Stimulated activated CD8-positive, alpha-beta memory T cell treated with anti-CD3 and anti-CD28 coated beads, Interleukin-12 subunit alpha, Interleukin-12 subunit beta, amount 100 ng/mL, for 1 hour (primary cell): ENCODE measurements at regions not wholly inside any gene's neighbourhood (a gene's known extent, or its start where the extent isn't known, plus 50 kb on each side); places are given as distances from the start of the nearest gene placed in this dataset.

ENCODE experiments used
- DNase-seq: peaks from one replicate; pipeline ENCODE4 v3.0.0-alpha.2; 2020; ENCODE audit warnings: low read depth

DNA sequence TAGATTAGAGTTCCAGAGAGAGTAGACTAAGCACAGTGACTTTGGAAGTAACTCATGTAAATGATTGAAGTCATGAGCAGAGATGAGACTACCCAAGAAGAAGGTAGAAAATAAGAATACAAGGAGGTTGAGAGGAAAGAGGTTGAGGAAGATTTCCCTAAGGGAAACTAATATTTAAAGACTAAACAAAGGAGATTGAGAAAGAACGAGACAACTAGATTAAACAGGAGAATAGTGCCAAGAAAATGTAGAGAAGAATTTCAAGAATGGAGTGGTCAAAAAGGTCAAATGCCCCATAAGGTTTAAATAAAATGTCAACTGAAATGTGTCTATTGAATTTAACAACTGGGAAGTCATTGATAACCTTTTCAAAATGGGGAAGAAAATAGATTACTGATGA is 59.0 kb downstream of the RPS29 start:
- no peak for DNase-seq

DNA sequence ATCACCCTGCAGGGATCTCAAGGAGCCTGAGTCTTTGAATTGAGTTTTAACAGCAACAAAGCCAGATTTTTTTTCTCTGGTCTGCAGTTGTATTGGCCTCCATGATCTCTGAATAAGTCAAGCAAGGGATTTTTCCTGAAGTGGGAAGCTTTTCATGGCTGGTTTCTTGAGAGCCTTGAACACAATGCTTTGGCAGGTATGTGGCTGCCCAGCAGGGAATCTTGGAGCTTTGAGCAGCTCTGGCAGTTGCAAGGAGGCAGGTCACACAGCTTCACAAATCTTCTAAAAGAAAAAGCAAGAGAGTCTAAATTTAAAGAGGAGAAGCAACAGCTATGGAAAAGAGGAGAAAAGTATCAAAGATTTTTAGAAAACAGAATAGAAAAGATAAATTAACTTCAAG is 60.1 kb downstream of the RPS29 start:
- no peak for DNase-seq

DNA sequence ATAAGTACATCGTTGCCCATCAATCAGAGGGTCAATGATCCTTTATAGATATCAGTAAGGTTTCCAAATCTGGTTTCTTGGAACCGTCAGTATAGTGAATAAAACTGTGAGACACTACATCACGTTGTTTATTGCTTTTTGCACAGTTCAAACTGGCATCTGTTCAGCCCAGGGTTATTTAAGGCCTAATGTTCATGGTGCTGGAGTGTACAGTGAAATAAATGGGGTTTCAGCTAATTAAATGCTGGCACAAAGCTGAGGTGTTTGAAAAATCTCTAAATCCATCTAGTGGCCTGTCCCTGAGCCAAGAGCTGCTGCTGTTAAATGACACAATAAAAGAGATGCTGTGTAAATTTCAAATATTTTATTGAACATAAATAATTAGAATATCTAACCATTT is 69.9 kb downstream of the RPS29 start:
- DNase-seq: no peak

DNA sequence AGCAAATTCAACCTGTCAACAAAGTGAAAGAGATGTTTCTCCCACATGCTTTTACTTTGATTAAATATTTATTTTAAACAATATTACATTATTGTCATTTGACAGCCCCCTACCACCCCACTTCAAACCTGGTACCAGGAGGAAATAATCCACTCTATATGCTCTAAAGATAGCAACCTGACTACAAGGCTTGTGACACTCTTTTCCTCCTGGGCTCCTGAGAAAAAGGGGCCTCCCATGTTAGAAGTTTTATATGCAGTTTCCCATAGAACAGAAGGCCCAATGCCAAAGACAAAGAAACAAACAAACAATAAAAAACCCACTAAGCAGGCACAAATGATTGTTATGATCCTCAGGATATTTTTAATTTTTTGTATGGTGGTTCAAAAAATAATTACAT is 73.6 kb downstream of the RPS29 start:
- no peak for DNase-seq

DNA sequence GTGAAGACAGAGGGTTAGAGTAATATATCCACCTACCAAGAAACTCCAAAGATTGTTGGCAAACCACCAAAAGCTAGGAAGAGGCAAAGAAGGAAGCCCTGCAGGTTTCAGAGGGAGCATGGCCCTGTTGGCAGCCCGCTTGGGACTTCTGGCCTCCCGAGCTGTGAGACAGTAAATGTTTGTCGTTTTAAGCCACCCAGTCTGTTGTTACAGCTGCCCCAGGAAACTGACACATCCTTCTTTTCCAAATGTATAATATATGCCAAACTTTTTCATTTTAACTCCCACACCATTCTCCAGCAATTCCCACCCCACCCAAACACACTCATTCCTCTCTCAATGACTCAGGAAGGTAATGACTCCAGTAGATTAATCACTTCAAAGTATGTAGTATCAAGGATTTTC is 74.0 kb downstream of the RPS29 start:
- DNase-seq: no peak

DNA sequence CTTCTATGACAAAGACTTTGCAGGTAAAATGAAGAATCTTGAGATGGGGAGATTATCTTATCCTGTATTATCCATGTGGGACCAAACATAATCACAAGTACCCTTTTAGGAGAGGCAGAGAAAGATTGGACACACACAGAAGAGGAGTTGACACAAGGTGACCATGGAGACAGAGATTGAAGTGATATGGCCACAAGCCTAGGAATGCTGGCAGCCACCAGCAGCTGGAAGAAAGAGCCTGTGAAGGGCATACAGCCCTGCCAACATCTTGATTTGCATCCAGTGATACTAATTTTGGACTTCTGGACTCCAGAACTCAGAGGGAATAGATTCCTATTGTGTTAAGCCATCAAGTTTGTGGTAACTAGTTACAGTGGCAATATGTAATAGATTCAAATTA is 78.1 kb downstream of the RPS29 start:
- no peak for DNase-seq

DNA sequence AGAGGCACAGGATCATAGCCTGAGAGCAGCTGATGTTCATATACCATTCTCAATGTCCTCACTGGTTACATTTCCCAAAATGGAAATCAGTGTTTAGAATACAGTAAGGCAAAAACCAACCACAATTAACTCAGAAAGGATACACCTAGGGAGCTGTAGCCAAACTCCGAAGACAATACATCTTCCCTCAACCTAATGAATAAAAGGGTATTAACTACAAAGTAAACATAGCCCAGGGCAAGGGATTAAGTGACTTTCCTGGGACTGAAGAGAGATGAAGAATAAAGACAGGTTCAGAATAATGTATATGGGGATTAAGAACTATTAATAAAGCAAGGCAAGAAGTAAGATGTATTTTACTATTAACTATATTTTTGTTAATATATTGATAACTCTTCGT is 79.5 kb downstream of the RPS29 start:
- no peak for DNase-seq

DNA sequence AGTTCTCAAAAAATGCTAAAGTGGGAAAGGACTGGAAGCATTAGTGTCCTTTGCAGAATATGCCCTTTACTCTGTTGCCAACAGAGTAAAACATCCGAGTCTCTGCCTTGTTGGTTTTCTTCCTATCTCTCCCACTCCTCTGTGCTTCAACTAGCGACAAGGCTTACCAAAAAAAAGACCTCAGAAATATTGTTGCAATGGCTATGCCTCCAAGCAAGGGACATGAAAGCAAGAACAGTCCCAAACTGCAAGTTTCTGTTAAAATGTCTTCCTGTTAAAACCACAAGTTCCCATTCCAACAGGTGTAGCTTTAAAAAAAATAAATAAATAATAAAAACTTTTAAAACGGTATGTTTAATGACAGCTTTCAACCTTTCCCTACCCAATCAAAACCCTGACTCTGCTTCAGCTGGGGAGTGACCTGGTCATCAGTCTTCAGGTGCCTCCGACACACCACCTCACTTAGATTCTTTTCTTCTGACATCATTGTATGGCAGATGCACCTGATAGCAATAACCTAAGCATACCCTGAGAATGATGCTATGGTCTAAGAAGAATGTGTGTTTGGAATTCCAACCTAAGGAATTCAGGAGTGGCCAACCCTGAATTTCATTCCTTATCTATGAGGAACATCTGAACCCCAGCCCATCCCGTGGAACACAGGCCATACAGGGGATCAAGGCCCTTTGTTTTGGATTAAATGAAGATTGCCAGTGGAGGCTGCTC is 81.0 kb downstream of the RPS29 start:
- DNase-seq: no peak

DNA sequence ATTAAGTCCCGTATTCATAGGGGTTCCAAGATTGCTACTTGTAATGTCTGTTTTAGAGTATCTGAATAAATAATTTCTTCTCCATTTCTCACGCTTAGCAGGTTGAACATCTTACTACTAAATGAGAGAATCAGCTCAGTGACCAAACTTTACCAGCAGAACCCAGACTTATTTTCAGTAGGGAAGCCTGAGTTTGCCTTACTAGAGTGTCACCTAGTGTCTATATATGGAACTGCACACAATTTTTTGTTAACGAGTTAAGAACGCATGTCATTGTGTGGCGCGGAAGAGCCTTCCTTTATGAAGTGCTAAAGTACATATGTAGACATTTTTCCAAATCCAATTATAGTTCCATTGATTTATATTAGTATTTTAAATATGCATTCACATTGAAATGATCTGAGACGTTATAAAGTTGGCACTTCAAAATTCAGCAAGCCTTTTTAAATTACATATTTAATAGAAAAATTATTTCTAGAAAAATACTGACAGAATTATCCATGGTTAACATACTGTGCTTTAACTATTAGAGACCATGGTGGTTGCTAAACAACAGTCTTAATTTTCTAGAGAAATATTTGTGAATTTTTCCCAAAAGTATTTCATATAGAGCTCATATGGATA is 88.3 kb downstream of the RPS29 start:
- DNase-seq: no peak

DNA sequence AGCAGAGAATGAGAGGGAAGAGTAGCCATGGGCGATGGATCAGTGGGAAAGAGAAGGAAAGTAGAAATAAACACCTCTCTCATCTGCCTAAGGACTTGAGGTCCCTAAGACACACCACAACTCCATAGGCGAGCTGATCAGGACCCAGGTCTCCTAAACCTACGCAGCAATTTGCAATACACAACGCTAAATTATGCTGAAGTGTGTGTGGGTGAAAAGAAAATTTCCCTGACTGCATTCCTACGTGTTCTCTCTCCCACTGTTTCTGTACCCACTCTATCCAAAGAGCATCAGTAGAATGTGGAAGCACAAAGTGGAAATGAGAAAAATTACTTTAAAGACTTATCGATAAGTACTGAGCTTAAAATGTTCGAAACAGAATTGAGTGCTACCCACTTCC is 88.9 kb downstream of the RPS29 start:
- no peak for DNase-seq

DNA sequence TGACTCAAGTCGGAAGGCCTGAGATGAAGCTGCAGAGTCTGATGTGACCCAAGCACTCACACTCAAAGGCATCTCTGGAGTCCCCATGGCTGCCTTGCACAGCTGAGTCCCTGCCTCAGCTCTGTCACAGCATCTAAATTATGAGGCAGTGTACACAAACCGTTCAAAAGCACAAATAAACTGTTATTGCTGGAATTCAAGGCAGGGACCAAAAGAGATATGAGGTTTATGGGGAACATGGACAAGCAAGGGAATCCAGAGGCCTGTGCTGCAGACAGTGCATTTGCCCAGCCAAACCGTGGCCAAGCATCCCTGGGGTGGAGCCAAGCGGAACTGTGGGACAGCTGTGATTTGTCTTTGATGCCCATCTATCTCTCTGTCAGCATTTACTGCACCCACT is 91.3 kb downstream of the RPS29 start:
- DNase-seq: no peak

DNA sequence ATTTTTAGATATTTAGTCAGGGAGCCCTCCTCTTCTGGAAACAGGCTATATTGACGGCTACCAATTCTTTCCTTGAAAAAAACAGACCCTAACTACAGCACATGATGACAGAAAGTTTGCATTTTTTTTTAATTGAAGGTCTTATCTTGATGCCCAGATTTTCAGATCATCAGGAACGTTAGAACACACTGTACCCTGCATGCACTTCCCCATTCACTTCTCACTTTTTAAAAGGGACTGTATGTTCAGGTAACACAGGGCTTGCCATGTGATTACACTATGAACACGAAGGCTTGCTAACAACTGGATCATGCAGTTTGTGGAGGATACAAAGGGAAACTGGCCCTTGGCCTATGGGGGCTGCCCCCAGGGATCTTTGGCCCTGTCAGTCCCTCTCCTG is 92.6 kb downstream of the RPS29 start:
- DNase-seq: no peak

DNA sequence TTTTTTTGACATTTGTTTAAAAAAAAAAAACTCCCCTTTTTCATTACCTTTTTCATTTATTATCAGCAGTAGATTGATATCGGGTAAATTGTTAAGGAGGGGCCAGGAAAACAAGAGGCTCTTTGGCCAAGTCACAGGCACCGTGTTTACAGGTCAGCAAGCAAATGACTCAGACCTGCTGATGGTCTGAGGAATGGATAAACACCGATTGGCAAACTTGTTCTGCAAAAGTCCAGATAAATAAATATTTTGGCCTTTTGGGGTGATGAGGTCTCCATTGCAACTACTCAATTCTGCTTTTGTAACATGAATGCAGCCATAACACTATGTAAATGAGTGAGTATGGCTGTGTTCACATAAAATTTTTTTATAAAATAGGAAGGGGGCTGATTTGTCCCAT is 94.0 kb downstream of the RPS29 start:
- DNase-seq: no peak

DNA sequence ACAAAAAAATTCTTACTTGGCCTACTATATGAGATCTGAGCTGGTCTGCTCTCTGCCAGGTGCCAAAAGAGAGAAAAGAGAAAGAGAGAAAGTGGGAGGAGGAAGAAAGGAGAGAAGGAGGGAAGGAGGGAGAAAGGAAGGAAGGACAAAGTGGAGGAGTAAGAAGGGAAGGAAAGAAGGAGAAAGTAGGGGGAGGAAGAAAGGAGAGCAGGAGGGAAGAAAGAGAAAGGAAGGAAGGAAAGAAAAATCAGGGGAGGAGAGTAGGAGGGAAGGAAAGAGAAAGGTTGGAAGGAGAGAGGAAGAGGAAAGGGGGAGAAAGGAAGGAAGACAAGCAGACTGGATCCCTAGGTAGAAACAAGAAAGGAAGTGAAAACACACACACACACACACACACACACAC is 96.8 kb downstream of the RPS29 start:
- DNase-seq: no peak

DNA sequence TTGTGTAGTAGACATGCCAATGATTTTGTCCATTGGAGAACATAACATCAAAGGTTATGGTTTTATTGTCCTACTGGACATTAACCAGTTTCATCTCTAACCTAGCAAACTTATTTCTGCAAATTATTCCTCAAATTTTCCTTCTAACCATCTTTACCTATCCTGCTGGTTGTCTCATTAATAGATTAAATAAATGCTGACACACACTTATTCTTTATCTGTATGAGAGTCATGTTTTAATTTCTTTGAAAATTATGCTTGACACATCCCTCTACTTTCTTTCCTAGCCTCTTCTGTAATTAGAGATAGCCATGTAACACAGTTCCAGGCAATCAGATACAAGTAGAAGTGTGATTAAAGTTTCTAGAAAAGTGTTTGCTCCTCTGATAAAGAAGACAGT is 98.9 kb downstream of the RPS29 start:
- DNase-seq: no peak

DNA sequence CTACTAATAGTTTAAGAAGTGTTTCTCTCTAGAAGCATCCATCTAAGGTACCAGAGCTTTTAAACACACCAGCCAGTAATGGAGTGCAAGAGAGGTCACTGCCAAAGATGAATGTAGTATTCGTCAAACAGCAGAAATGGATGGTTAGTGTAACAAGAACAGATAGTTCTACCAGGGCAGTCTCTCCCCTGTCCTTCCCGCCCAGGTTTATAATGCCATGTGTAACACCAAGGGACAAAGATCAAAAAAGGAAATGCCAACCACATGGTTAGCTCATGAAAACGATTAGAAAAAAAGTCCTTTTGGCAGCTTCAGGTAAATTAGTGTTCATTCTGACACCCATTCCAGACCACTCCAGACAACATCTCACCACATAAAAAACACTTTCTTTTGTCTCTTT is 100.9 kb downstream of the RPS29 start:
- no peak for DNase-seq

DNA sequence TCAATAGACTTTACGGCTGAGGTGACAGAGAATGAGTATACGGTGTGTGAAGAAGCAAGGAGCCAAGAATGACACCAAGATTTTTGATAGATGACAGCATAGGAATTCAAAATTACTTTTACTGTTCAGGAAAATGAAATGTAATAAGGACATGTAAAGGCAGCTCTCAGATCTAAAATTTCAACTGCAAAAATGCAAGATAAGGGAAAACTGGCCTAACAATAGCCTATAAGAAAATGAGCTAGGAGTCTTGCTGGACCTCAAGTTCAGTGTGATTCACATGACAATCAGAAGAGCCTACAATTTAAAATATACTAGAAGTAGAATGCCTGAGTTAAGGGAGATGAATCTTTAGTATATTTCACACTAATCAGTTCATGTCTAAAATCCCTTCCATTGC is 102.0 kb downstream of the RPS29 start:
- no peak for DNase-seq

DNA sequence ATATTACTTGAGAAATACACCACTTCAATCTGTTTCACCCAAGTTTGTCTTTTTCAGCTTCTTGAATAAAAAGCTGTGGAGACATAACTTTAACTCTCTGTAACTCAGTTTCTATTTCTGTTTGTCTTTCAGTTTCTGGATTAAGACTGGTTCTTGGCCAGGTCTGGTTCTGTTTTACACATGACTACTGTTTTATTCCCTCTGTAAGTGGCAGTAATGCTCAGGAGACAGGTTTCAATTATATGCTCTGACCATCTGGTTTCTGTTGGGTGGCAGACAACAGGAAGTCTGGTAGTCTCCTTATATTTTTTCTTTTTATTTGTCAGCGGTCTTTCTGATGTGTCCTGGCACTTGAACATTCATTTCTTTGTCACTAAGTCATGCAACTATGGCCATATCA is 102.9 kb downstream of the RPS29 start:
- no peak for DNase-seq

DNA sequence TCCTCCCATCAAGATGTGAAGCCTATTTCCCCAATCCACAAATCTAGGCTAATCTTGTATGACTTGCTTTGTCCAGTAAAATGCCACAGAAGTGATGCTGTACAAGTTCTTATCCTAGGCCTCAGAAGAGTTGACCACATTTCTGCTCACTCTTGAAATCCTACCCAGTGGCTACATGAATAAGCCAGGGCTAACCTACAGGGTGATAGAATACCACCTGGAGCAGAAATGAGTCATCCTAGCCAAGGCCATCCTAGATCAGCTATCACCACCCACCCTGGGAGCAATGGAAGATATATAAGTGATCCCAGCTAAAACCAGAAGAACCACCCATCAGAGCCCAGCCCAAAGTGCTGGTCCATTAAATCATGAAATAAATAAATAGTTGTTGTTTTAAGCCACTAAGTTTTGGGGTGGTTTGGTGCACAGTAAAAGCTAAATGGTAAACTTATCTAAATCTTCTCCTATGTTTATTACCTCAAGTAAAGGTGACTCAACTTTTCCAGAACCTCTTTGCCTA is 105.1 kb downstream of the RPS29 start:
- no peak for DNase-seq

DNA sequence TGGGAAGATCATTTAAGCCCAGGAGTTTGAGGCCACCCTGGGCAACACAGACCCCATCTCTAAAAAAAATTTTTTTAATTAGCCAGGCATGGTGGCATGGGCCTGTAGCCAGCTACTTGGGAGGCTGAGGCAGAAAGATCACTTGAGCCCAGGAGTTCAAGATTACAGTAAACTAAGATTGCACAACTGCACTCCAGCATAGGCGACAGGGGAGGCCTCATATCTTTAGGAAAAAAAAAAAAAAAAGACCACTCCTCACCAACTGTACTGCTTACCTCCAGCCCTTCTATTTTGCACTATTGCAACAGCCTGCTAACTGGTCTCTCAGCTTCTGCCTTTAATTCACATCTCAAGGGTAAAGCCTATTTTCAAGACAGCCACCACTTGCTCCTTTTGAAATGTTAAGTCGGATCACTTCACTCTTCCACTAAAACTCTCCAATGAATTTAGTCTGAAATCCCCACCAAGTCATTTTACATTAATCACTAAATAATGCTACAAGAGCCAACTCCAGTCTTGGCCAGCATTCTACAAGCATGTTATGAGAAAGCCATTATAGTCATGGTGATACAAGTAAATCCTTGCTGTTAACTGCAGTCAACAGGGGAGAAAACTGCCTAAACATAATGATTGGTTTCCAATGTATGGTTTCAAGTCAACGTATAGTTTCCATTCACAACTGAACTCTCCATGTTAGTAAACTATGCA is 106.0 kb downstream of the RPS29 start:
- no peak for DNase-seq

DNA sequence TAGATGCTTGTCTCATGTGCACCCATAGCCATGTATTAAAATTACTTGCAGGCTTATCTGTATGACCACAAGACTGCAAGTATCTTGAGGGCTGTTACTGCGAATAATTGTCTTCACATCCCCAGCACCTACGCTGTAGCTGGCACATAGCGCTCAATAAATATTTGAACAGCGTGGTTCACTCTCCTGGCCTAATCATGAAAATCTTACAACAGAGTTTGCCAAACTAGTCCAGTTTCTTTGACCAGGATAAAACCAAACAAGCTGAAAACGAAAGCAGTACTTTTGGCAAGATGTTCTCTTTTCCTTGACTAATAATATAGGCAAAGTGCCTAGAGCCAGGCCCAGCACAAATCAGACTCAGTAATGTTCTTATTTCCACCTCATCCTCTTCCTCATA is 106.7 kb downstream of the RPS29 start:
- DNase-seq: no peak

DNA sequence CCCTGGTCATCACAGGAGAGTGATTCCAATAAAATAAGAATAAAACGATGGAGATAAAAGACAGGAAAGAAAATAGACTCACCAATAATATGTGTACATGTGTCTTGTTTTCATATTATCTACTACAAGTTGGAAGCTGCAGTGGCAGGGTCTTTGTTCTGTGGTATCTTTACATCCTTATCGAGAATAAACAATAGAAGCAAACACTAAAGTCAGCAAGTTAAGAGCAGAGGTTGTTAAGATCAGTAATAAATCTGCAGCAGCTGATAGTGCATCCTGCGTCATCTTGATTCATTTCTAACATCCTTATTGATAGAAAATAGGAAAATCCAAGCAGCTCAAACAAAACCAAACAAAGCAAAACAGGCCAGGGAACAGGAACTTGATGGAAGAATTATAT is 107.4 kb downstream of the RPS29 start:
- DNase-seq: no peak

DNA sequence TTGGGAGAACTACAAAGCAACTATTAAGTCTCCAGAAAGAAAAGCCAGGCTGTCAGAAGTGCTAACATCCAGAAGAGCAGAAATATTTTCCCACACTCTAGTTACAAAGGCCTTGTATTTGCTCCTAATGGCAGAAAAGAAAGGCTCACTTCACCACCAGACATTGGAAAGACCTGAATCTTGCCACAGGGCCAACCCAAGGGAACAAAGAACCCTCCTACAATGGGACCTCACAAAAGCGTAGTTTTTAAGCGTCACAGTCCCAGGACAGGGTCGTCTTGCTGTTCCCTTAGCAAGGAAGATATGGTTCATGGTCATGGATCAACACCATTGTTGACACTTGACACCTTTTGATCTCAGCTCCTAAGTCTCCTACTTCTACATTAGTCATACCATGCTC is 119.1 kb downstream of the RPS29 start:
- no peak for DNase-seq
